M059J (cell line): ENCODE measurements at regions not wholly inside any gene's neighbourhood (a gene's known extent, or its start where the extent isn't known, plus 50 kb on each side); places are given as distances from the start of the nearest gene placed in this dataset.
"Not testable (repeated sequence)": the region's sequence is repeated elsewhere in the genome, so short reads cannot be mapped to it uniquely, and the experiment has no call there.

ENCODE experiments used
- DNase-seq: peaks from one replicate; pipeline ENCODE4 v3.0.0-alpha.2; 2012; ENCODE audit warnings: low read depth

GRCh38 chr5:34096033-34096432, 53.0 kb upstream of the C1QTNF3 start:
- DNase-seq, result not testable (repeated sequence)

GRCh38 chr5:34099891-34100290, 56.9 kb upstream of the C1QTNF3 start:
- DNase-seq, result not testable (repeated sequence)

GRCh38 chr5:34101567-34101966, 58.6 kb upstream of the C1QTNF3 start:
- not testable (repeated sequence) for DNase-seq

- not testable (repeated sequence) for DNase-seq
These were observed 65.9 kb upstream of the C1QTNF3 start for GRCh38 chr5:34108897-34109296.

- DNase-seq, result not testable (repeated sequence)
These were observed 81.3 kb upstream of the C1QTNF3 start for GRCh38 chr5:34124280-34124679.

GRCh38 chr5:34125354-34125753, 82.3 kb upstream of the C1QTNF3 start:
- DNase-seq, result not testable (repeated sequence)

- DNase-seq, result not testable (repeated sequence)
These were observed 83.7 kb upstream of the C1QTNF3 start for GRCh38 chr5:34126741-34127140.

- DNase-seq, result peak; percentile 25
These were observed 84.8 kb upstream of the C1QTNF3 start for GRCh38 chr5:34127818-34128217.

GRCh38 chr5:34128890-34129289, 85.9 kb upstream of the C1QTNF3 start:
- DNase-seq, result not testable (repeated sequence)

- DNase-seq, result not testable (repeated sequence)
These were observed 112.0 kb upstream of the C1QTNF3 start for GRCh38 chr5:34154988-34155387.

GRCh38 chr5:34156703-34157414, 113.8 kb upstream of the C1QTNF3 start:
- not testable (repeated sequence) for DNase-seq

- DNase-seq, result not testable (repeated sequence)
These were observed 117.9 kb upstream of the C1QTNF3 start for GRCh38 chr5:34160904-34161303.

GRCh38 chr5:34171398-34171797, 128.4 kb upstream of the C1QTNF3 start:
- not testable (repeated sequence) for DNase-seq

GRCh38 chr5:34179453-34180190, 136.6 kb upstream of the C1QTNF3 start:
- peak; percentile 2 for DNase-seq

- not testable (repeated sequence) for DNase-seq
These were observed 137.2 kb upstream of the C1QTNF3 start for GRCh38 chr5:34180225-34180624.

- not testable (repeated sequence) for DNase-seq
These were observed 138.1 kb upstream of the C1QTNF3 start for GRCh38 chr5:34180940-34181614.

GRCh38 chr5:34185005-34185404, 142.0 kb upstream of the C1QTNF3 start:
- DNase-seq, result not testable (repeated sequence)

GRCh38 chr5:34185572-34185971, 142.6 kb upstream of the C1QTNF3 start:
- peak; percentile 10 for DNase-seq

- not testable (repeated sequence) for DNase-seq
These were observed 143.1 kb upstream of the C1QTNF3 start for GRCh38 chr5:34186108-34186507.

- DNase-seq, result peak; percentile 3
These were observed 143.9 kb upstream of the C1QTNF3 start for GRCh38 chr5:34186865-34187264.

GRCh38 chr5:34187441-34187840, 144.4 kb upstream of the C1QTNF3 start:
- not testable (repeated sequence) for DNase-seq
